NCI-H510A treated with DMSO at 0.1 percent for 48 hours (cell line): ENCODE measurements at regions not wholly inside any gene's neighbourhood (a gene's known extent, or its start where the extent isn't known, plus 50 kb on each side); places are given as distances from the start of the nearest gene placed in this dataset.
"Not testable (repeated sequence)": the region's sequence is repeated elsewhere in the genome, so short reads cannot be mapped to it uniquely, and the experiment has no call there.

ENCODE experiments used
- DNase-seq: peaks from one replicate; lab custom pipeline; 2025; lab: John Stamatoyannopoulos, UW

- DNase-seq = no peak
These were observed 58.5 kb downstream of the TEX13C start for GRCh38 chrX:125378205-125378604.

GRCh38 chrX:125378770-125379169, 59.1 kb downstream of the TEX13C start:
- DNase-seq = no peak

GRCh38 chrX:125382148-125382628, 62.5 kb downstream of the TEX13C start:
- DNase-seq = no peak

- DNase-seq = no peak
These were observed 63.2 kb downstream of the TEX13C start for GRCh38 chrX:125382889-125383288.

- no peak for DNase-seq
These were observed 65.2 kb downstream of the TEX13C start for GRCh38 chrX:125384867-125385266.

GRCh38 chrX:125387945-125388344, 68.3 kb downstream of the TEX13C start:
- DNase-seq = no peak

GRCh38 chrX:125394449-125394848, 74.8 kb downstream of the TEX13C start:
- DNase-seq = no peak

- DNase-seq = no peak
These were observed 76.0 kb downstream of the TEX13C start for GRCh38 chrX:125395626-125396025.

- DNase-seq = no peak
These were observed 79.3 kb downstream of the TEX13C start for GRCh38 chrX:125398959-125399440.

GRCh38 chrX:125402807-125403206, 83.1 kb downstream of the TEX13C start:
- no peak for DNase-seq

- no peak for DNase-seq
These were observed 85.0 kb downstream of the TEX13C start for GRCh38 chrX:125404667-125405160.

- DNase-seq = no peak
These were observed 85.7 kb downstream of the TEX13C start for GRCh38 chrX:125405339-125405738.

- no peak for DNase-seq
These were observed 87.6 kb downstream of the TEX13C start for GRCh38 chrX:125407314-125407713.

- no peak for DNase-seq
These were observed 101.1 kb downstream of the TEX13C start for GRCh38 chrX:125420809-125421208.

- DNase-seq = no peak
These were observed 103.3 kb downstream of the TEX13C start for GRCh38 chrX:125422986-125423385.

GRCh38 chrX:125424536-125424935, 104.9 kb downstream of the TEX13C start:
- no peak for DNase-seq

GRCh38 chrX:125436855-125437254, 117.2 kb downstream of the TEX13C start:
- peak; percentile 1 for DNase-seq

GRCh38 chrX:125439194-125439849, 119.7 kb downstream of the TEX13C start:
- no peak for DNase-seq

GRCh38 chrX:125444659-125445058, 125.0 kb downstream of the TEX13C start:
- DNase-seq = no peak

- no peak for DNase-seq
These were observed 155.8 kb downstream of the TEX13C start for GRCh38 chrX:125475482-125475881.

- DNase-seq = no peak
These were observed 172.8 kb downstream of the TEX13C start for GRCh38 chrX:125492439-125492838.

GRCh38 chrX:125493004-125493403, 173.3 kb downstream of the TEX13C start:
- DNase-seq = not testable (repeated sequence)

- no peak for DNase-seq
These were observed 178.0 kb downstream of the TEX13C start for GRCh38 chrX:125497667-125498066.

GRCh38 chrX:125503769-125504168, 184.1 kb downstream of the TEX13C start:
- DNase-seq = no peak
